GM21367 (cell line): ENCODE measurements at regions not wholly inside any gene's neighbourhood (a gene's known extent, or its start where the extent isn't known, plus 50 kb on each side); places are given as distances from the start of the nearest gene placed in this dataset.
"Not testable (repeated sequence)": the region's sequence is repeated elsewhere in the genome, so short reads cannot be mapped to it uniquely, and the experiment has no call there.

Source experiments
- ATAC-seq: cut with Tn5 transposase; IDR thresholded peaks from one replicate; pipeline ENCODE4 v1.9.1; 2021; ENCODE audit not compliant: unreplicated experiment

GRCh38 chr9:73095425-73095824 is 56.2 kb upstream of the ANXA1 start:
- no peak for ATAC-seq

GRCh38 chr9:73093740-73094379 is 57.8 kb upstream of the ANXA1 start:
- no peak for ATAC-seq

GRCh38 chr9:73093016-73093739 is 58.5 kb upstream of the ANXA1 start:
- ATAC-seq: no peak

- no peak for ATAC-seq
These were observed 59.8 kb upstream of the ANXA1 start for GRCh38 chr9:73091909-73092308.

GRCh38 chr9:73090214-73090613 is 61.5 kb upstream of the ANXA1 start:
- ATAC-seq: no peak

GRCh38 chr9:73089304-73089985 is 62.2 kb upstream of the ANXA1 start:
- ATAC-seq: no peak

GRCh38 chr9:73087876-73088275 is 63.8 kb upstream of the ANXA1 start:
- ATAC-seq: not testable (repeated sequence)

- ATAC-seq: no peak
These were observed 68.1 kb upstream of the ANXA1 start for GRCh38 chr9:73083519-73083918.

- ATAC-seq: no peak
These were observed 69.5 kb upstream of the ANXA1 start for GRCh38 chr9:73081979-73082657.

- ATAC-seq: no peak
These were observed 71.5 kb upstream of the ANXA1 start for GRCh38 chr9:73080110-73080694.

GRCh38 chr9:73079326-73079725 is 72.3 kb upstream of the ANXA1 start:
- no peak for ATAC-seq

- no peak for ATAC-seq
These were observed 74.0 kb upstream of the ANXA1 start for GRCh38 chr9:73077625-73078030.

GRCh38 chr9:73076970-73077369 is 74.7 kb upstream of the ANXA1 start:
- ATAC-seq: no peak

GRCh38 chr9:73074176-73074708 is 77.4 kb upstream of the ANXA1 start:
- no peak for ATAC-seq

GRCh38 chr9:73073337-73074175 is 78.1 kb upstream of the ANXA1 start:
- no peak for ATAC-seq

- ATAC-seq: no peak
These were observed 84.6 kb upstream of the ANXA1 start for GRCh38 chr9:73067074-73067473.

- ATAC-seq: no peak
These were observed 86.2 kb upstream of the ANXA1 start for GRCh38 chr9:73065439-73065838.

GRCh38 chr9:73064315-73064714 is 87.3 kb upstream of the ANXA1 start:
- ATAC-seq: no peak

- no peak for ATAC-seq
These were observed 90.5 kb upstream of the ANXA1 start for GRCh38 chr9:73061146-73061545.

GRCh38 chr9:73059247-73059646 is 92.4 kb upstream of the ANXA1 start:
- ATAC-seq: no peak
